ENCODE measurements at regions not wholly inside any gene's neighbourhood (a gene's known extent, or its start where the extent isn't known, plus 50 kb on each side); places are given as distances from the start of the nearest gene placed in this dataset.

- no peak for DNase-seq
These were observed 242.0 kb downstream of the EDEM1 start for GRCh38 chr3:5429517-5429890.

GRCh38 chr3:5430701-5431100 lies 243.2 kb downstream of the EDEM1 start:
- DNase-seq: no peak

- DNase-seq: no peak
These were observed 243.6 kb downstream of the EDEM1 start for GRCh38 chr3:5431146-5431545.

- no peak for DNase-seq
These were observed 244.4 kb downstream of the EDEM1 start for GRCh38 chr3:5431811-5432378.

GRCh38 chr3:5437296-5437782 lies 249.8 kb downstream of the EDEM1 start:
- no peak for DNase-seq

- no peak for DNase-seq
These were observed 250.3 kb downstream of the EDEM1 start for GRCh38 chr3:5437783-5438323.

- DNase-seq: no peak
These were observed 253.9 kb downstream of the EDEM1 start for GRCh38 chr3:5441401-5441800.

- DNase-seq: no peak
These were observed 254.7 kb downstream of the EDEM1 start for GRCh38 chr3:5442106-5442785.

- no peak for DNase-seq
These were observed 255.3 kb downstream of the EDEM1 start for GRCh38 chr3:5442786-5443138.

- no peak for DNase-seq
These were observed 256.7 kb downstream of the EDEM1 start for GRCh38 chr3:5444253-5444652.

GRCh38 chr3:5445676-5446201 lies 258.2 kb downstream of the EDEM1 start:
- no peak for DNase-seq

- no peak for DNase-seq
These were observed 260.7 kb downstream of the EDEM1 start for GRCh38 chr3:5448246-5448645.

- no peak for DNase-seq
These were observed 261.3 kb downstream of the EDEM1 start for GRCh38 chr3:5448816-5449215.

- no peak for DNase-seq
These were observed 268.7 kb downstream of the EDEM1 start for GRCh38 chr3:5456199-5456598.

GRCh38 chr3:5458526-5458925 lies 271.0 kb downstream of the EDEM1 start:
- no peak for DNase-seq

- no peak for DNase-seq
These were observed 274.6 kb downstream of the EDEM1 start for GRCh38 chr3:5462086-5462485.

- no peak for DNase-seq
These were observed 276.5 kb downstream of the EDEM1 start for GRCh38 chr3:5463991-5464390.

- no peak for DNase-seq
These were observed 277.1 kb downstream of the EDEM1 start for GRCh38 chr3:5464649-5465048.

GRCh38 chr3:5465183-5465582 lies 277.7 kb downstream of the EDEM1 start:
- no peak for DNase-seq

- DNase-seq: no peak
These were observed 278.6 kb downstream of the EDEM1 start for GRCh38 chr3:5466065-5466464.

- DNase-seq: no peak
These were observed 279.2 kb downstream of the EDEM1 start for GRCh38 chr3:5466717-5467116.

- no peak for DNase-seq
These were observed 286.0 kb downstream of the EDEM1 start for GRCh38 chr3:5473471-5473870.

GRCh38 chr3:5476403-5476802 lies 288.9 kb downstream of the EDEM1 start:
- no peak for DNase-seq

- no peak for DNase-seq
These were observed 291.8 kb downstream of the EDEM1 start for GRCh38 chr3:5479229-5479799.
